Progenitor cell of endocrine pancreas (in vitro differentiated cells): ENCODE measurements at regions not wholly inside any gene's neighbourhood (a gene's known extent, or its start where the extent isn't known, plus 50 kb on each side); places are given as distances from the start of the nearest gene placed in this dataset.

Source experiments
- DNase-seq: peaks from one replicate; pipeline ENCODE4 v3.0.0; 2021; ENCODE audit warnings: low spot score; ENCODE audit not compliant: unreplicated experiment
- H3K27ac Mint-ChIP-seq: 2 replicates; pipeline ENCODE4 v1.8.0; 2021; ENCODE audit warnings: mild to moderate bottlenecking, moderate library complexity, mixed read lengths
- H3K27me3 Mint-ChIP-seq: 2 replicates; pipeline ENCODE4 v1.8.0; 2021; ENCODE audit warnings: mixed read lengths
- H3K36me3 Mint-ChIP-seq: 2 replicates; pipeline ENCODE4 v1.8.0; 2022; ENCODE audit warnings: mixed read lengths; ENCODE audit not compliant: insufficient read depth
- H3K4me1 Mint-ChIP-seq: 2 replicates; pipeline ENCODE4 v1.8.0; 2021; ENCODE audit warnings: low read depth, mixed read lengths
- H3K4me3 Mint-ChIP-seq: 2 replicates; pipeline ENCODE4 v1.8.0; 2021; ENCODE audit warnings: low read depth, mild to moderate bottlenecking, moderate library complexity, mixed read lengths
- H3K9me3 Mint-ChIP-seq: 2 replicates; pipeline ENCODE4 v1.8.0; 2021; ENCODE audit warnings: low read depth, mixed read lengths
- CTCF ChIP-seq: fragments of 200-600 bp; sonication (generic); IDR thresholded peaks from one replicate; pipeline ENCODE4 v1.5.0; 2021; ENCODE audit warnings: antibody characterized with exemption, mild to moderate bottlenecking; ENCODE audit not compliant: unreplicated experiment

- no peak overlapping the region for H3K27ac Mint-ChIP-seq
- H3K27me3 Mint-ChIP-seq, result no peaks in the 10 kb centered on the region
- no peak for DNase-seq
- H3K4me3 Mint-ChIP-seq, result no peak overlapping the region
- H3K9me3 Mint-ChIP-seq, result no peaks in the 10 kb centered on the region
- H3K4me1 Mint-ChIP-seq, result no peaks in the 10 kb centered on the region
- TF ChIP-seq CTCF, result no peak
- no peaks in the 10 kb centered on the region for H3K36me3 Mint-ChIP-seq
Observed at GRCh38 chr1:170840371-170840770, 95.0 kb upstream of the MROH9 start.

GRCh38 chr1:170853302-170853701, 82.0 kb upstream of the MROH9 start:
- TF ChIP-seq CTCF, result no peak
- no peak overlapping the region for H3K27ac Mint-ChIP-seq
- no peak overlapping the region for H3K4me3 Mint-ChIP-seq
- peaks cover 6% of the 10 kb centered on the region for H3K9me3 Mint-ChIP-seq
- peaks cover 7% of the 10 kb centered on the region for H3K27me3 Mint-ChIP-seq
- H3K4me1 Mint-ChIP-seq, result no peaks in the 10 kb centered on the region
- no peak for DNase-seq
- no peaks in the 10 kb centered on the region for H3K36me3 Mint-ChIP-seq

GRCh38 chr1:170853867-170854266, 81.5 kb upstream of the MROH9 start:
- H3K4me1 Mint-ChIP-seq, result no peaks in the 10 kb centered on the region
- no peak for DNase-seq
- peaks cover 6% of the 10 kb centered on the region for H3K9me3 Mint-ChIP-seq
- peaks cover 8% of the 10 kb centered on the region for H3K27me3 Mint-ChIP-seq
- H3K4me3 Mint-ChIP-seq, result no peak overlapping the region
- TF ChIP-seq CTCF, result no peak
- no peaks in the 10 kb centered on the region for H3K36me3 Mint-ChIP-seq
- H3K27ac Mint-ChIP-seq, result no peak overlapping the region

GRCh38 chr1:170854677-170855076, 80.7 kb upstream of the MROH9 start:
- no peak overlapping the region for H3K27ac Mint-ChIP-seq
- H3K4me1 Mint-ChIP-seq, result no peaks in the 10 kb centered on the region
- no peak for DNase-seq
- no peak for TF ChIP-seq CTCF
- peaks cover 8% of the 10 kb centered on the region for H3K27me3 Mint-ChIP-seq
- no peak overlapping the region for H3K4me3 Mint-ChIP-seq
- H3K36me3 Mint-ChIP-seq, result no peaks in the 10 kb centered on the region
- no peaks in the 10 kb centered on the region for H3K9me3 Mint-ChIP-seq

GRCh38 chr1:170856455-170856854, 78.9 kb upstream of the MROH9 start:
- Mint-ChIP-seq H3K9me3 (no peaks in the 10 kb centered on the region), H3K27ac (no peak overlapping the region), H3K27me3 (peaks cover 8% of the 10 kb centered on the region), H3K4me1 (no peaks in the 10 kb centered on the region), H3K4me3 (no peak overlapping the region), H3K36me3 (no peaks in the 10 kb centered on the region)
- no peak for TF ChIP-seq CTCF
- DNase-seq, result no peak
